HG02870 (cell line): ENCODE measurements at regions not wholly inside any gene's neighbourhood (a gene's known extent, or its start where the extent isn't known, plus 50 kb on each side); places are given as distances from the start of the nearest gene placed in this dataset.

Experiments used
- ATAC-seq: cut with Tn5 transposase; IDR thresholded peaks from one replicate; pipeline ENCODE4 v1.9.1; 2021; ENCODE audit warnings: mild to moderate bottlenecking, moderate library complexity; ENCODE audit not compliant: unreplicated experiment

- ATAC-seq: no peak
Observed at GRCh38 chr3:174398761-174399160, 460.4 kb upstream of the NAALADL2 start.

GRCh38 chr3:174403831-174404230, 455.3 kb upstream of the NAALADL2 start:
- ATAC-seq: no peak

GRCh38 chr3:174408310-174408709, 450.8 kb upstream of the NAALADL2 start:
- ATAC-seq: no peak

GRCh38 chr3:174409086-174409743, 449.9 kb upstream of the NAALADL2 start:
- ATAC-seq: no peak

DNA sequence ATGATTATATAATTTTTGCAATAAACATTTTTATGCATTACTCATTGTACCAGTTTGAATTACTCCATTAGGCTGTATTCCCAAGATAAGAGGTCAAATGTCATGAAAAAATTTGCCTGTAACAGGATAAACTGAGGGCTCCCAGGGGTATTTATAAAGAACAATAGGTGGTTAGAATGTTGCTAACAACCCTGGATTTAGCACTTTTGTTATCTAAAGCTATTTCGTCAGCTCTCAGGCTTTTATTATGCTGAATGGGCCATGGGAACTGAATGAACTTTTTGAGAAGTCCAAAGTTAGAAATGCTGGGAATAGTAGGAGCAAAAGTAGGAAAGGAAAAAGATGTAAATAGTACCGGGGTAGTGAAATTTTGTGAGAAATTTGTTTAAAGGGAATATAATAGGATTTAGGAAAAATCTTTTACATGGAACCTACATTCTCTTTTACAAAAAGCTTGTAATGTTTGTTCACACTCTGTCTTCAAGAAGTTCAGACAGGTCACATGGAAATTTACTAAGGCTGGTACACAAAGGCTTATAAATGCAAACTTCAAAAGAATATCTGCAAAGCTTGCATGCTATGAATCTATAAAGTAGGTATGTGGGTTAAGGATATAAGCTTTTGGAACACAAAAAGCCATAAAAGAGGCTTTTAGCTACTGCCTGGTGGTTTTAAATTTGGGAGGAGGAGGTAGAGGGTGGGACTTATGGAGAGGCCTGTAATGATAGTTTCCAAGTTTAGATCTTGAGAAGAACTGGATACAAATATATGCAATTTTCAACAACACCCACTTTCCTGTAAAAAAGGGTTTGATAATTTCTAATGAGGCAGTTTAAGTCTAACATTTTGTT, 445.8 kb upstream of the NAALADL2 start:
- no peak for ATAC-seq

GRCh38 chr3:174414902-174415301, 444.2 kb upstream of the NAALADL2 start:
- ATAC-seq: no peak

- ATAC-seq: no peak
Observed at GRCh38 chr3:174417573-174417972, 441.6 kb upstream of the NAALADL2 start.

- no peak for ATAC-seq
Observed at GRCh38 chr3:174419216-174419615, 439.9 kb upstream of the NAALADL2 start.

- ATAC-seq: no peak
Observed at GRCh38 chr3:174423936-174424335, 435.2 kb upstream of the NAALADL2 start.

- no peak for ATAC-seq
Observed at GRCh38 chr3:174424656-174425055, 434.5 kb upstream of the NAALADL2 start.

GRCh38 chr3:174425422-174425821, 433.7 kb upstream of the NAALADL2 start:
- ATAC-seq: no peak

DNA sequence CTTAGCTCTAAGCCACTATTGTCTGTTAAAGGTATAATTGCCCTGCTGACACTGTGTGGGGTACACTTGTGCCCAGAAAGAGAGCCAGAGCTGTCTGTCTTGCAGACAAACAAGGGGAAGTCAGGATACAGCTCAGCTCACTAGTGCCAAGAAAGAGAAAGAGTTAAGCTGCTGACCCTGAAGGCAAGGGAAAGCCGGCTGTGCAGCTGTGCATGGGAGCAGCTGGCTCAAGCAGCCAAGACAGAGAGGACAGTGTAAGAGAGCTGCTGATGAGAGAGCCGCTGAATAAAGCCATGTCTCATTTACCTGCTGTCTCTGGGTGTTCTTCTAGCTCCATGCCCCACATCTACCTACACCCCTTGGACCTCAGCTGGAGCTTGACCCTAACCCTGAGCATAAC, 428.1 kb upstream of the NAALADL2 start:
- ATAC-seq: no peak

DNA sequence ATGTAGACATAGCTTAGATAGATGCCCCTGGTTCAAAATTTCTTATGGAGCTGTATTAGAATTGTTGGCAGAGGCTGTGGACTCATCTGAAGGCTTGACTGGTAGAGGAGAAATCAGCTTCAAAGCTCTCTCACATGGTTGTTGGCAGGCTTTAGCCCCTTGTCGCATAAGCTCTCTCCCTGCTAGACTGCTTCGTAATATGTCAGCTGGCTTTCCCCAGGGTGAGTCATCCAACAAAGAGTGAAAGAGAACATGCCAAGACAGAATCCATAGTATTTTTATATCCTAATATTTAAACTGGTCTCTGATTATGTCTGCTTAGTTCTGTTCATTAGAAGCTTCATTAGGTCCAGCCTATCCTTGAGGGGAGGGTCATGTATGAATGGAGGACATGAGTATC, 427.4 kb upstream of the NAALADL2 start:
- no peak for ATAC-seq

GRCh38 chr3:174436367-174436766, 422.8 kb upstream of the NAALADL2 start:
- ATAC-seq: no peak

- no peak for ATAC-seq
Observed at GRCh38 chr3:174438501-174439145, 420.5 kb upstream of the NAALADL2 start.

GRCh38 chr3:174439331-174440252, 419.5 kb upstream of the NAALADL2 start:
- no peak for ATAC-seq

GRCh38 chr3:174440253-174440701, 418.9 kb upstream of the NAALADL2 start:
- ATAC-seq: no peak

DNA sequence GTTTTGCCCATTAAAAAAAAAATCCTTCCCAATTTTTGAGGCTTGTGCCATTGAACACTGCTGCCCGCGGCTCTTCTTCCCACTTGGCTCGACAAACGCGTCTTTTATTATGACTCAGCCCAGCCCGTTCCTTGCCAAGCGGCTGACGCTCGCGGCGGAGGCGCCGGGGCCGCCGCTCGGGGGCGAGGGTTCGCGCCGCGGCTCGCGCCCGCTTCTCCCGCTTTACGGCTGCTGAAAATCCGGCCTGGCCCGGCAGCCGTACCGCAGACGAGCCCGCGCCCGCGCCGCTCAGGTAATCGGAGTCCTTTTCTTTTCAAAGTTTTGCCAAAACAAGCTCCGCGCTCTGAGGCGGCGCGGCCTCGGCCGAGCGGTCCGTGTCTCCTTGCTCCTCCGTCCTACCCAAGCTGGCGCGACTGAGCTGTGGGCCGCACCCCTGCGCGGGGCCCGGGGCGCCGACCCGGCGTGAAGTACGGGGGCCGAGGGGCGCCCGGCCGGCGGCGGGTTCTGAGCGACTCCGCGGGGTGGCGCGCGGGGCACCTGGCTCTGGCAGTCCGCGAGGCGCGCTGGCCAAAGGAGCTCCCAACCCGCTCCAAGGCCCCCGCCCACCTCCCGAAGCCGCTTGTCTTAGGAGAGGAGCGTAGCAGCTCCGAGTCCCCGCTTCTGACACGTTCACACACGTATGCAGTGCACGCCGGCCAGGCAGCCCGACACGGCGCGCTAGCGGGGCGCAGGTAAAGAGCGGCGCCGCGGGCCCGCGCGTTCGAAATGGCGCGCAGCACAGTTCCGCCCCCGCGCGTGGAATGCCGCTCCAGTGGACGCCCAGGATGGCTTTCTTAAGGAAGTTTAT, 418.2 kb upstream of the NAALADL2 start:
- peak; percentile 75 for ATAC-seq

DNA sequence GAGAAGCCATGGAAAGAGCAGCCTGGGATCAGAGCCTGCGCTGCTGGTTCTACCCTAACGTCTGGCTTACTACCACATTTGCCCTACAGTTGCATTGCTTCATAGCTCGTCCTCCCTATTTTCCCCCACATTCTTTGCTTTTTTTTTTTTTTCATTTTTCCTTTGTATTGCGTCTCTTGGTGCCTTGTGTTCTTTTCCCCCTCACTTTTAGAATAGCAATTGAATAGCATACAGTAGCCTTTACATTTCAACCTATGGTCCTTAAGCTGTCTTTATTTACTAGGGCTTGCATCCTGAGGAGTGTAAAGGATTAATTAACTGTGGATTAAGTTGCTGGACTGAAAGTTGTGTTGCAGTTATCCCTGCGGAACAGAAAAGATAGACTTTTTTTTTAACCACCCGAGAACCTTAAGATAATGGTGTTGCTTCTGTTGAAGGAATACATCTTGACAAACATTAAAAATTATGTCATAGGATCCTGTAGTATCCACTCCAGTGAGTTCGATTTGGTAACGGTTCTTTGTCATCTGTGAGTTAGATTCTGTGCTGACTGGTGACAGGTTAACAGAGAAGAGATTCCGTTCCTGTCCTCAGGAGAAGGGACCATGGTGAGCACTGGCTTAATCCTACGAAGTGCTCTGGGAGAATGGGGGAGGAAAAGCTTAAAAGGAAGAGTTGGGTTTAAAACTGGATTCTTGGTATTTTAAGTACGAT, 417.4 kb upstream of the NAALADL2 start:
- no peak for ATAC-seq
